Parathyroid adenoma (tissue), 2 donors: ENCODE measurements at regions not wholly inside any gene's neighbourhood (a gene's known extent, or its start where the extent isn't known, plus 50 kb on each side); places are given as distances from the start of the nearest gene placed in this dataset.

Experiments used
- H2AFZ ChIP-seq: fragments of 300-600 bp; sonication (generic); one replicate; pipeline ENCODE4 v1.7.0; 2017; ENCODE audit warnings: antibody characterized with exemption, mild to moderate bottlenecking
- H3K27ac ChIP-seq: fragments of 300-600 bp; sonication (generic); one replicate; pipeline ENCODE4 v1.7.0; 2017
- H3K27me3 ChIP-seq: fragments of 300-600 bp; sonication (generic); one replicate; pipeline ENCODE4 v1.7.0; 2017; ENCODE audit warnings: low read length; ENCODE audit not compliant: control insufficient read depth, insufficient read depth
- H3K36me3 ChIP-seq: fragments of 300-600 bp; sonication (generic); one replicate; pipeline ENCODE4 v1.7.0; 2017; ENCODE audit warnings: low read length; ENCODE audit not compliant: control insufficient read depth, insufficient read depth
- H3K4me1 ChIP-seq: fragments of 300-600 bp; sonication (generic); one replicate; pipeline ENCODE4 v1.7.0; 2017; ENCODE audit warnings: control low read depth
- H3K4me2 ChIP-seq: fragments of 300-600 bp; sonication (generic); one replicate; pipeline ENCODE4 v1.7.0; 2017; ENCODE audit warnings: low read length
- H3K4me3 ChIP-seq: fragments of 300-600 bp; sonication (generic); one replicate; pipeline ENCODE4 v1.7.0; 2017; ENCODE audit warnings: low read depth, low read length
- H3K79me2 ChIP-seq: fragments of 300-600 bp; sonication (generic); one replicate; pipeline ENCODE4 v1.7.0; 2017; ENCODE audit warnings: control low read depth
- H3K9ac ChIP-seq: fragments of 300-600 bp; sonication (generic); one replicate; pipeline ENCODE4 v1.7.0; 2017; ENCODE audit warnings: mild to moderate bottlenecking
- H3K9me3 ChIP-seq: fragments of 300-600 bp; sonication (generic); one replicate; pipeline ENCODE4 v1.7.0; 2017; ENCODE audit warnings: low read length; ENCODE audit not compliant: control insufficient read depth
- TF ChIP-seq, protein P1 (sequence below): fragments of 300-600 bp; sonication (generic); IDR thresholded peaks from one replicate; pipeline ENCODE4 v1.7.0; 2017; ENCODE audit warnings: antibody characterized with exemption, mild to moderate bottlenecking
- donor health status: primary hyperparathyroidism.

- H3K27me3 ChIP-seq: no peaks in the 10 kb centered on the region
- no peaks in the 10 kb centered on the region for H3K9me3 ChIP-seq
- no peaks in the 10 kb centered on the region for H3K36me3 ChIP-seq
- H3K79me2 ChIP-seq: no peaks in the 10 kb centered on the region
- no peaks in the 10 kb centered on the region for H3K4me1 ChIP-seq
- no peak overlapping the region for H3K4me3 ChIP-seq
- no peak overlapping the region for H3K27ac ChIP-seq
- no peak overlapping the region for H2AFZ ChIP-seq
- TF ChIP-seq, protein P1, sequence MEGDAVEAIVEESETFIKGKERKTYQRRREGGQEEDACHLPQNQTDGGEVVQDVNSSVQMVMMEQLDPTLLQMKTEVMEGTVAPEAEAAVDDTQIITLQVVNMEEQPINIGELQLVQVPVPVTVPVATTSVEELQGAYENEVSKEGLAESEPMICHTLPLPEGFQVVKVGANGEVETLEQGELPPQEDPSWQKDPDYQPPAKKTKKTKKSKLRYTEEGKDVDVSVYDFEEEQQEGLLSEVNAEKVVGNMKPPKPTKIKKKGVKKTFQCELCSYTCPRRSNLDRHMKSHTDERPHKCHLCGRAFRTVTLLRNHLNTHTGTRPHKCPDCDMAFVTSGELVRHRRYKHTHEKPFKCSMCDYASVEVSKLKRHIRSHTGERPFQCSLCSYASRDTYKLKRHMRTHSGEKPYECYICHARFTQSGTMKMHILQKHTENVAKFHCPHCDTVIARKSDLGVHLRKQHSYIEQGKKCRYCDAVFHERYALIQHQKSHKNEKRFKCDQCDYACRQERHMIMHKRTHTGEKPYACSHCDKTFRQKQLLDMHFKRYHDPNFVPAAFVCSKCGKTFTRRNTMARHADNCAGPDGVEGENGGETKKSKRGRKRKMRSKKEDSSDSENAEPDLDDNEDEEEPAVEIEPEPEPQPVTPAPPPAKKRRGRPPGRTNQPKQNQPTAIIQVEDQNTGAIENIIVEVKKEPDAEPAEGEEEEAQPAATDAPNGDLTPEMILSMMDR: no peak
- no peak overlapping the region for H3K9ac ChIP-seq
- H3K4me2 ChIP-seq: no peak overlapping the region
These were observed 90.9 kb upstream of the TP53I11 start for GRCh38 chr11:45041596-45041995.

DNA sequence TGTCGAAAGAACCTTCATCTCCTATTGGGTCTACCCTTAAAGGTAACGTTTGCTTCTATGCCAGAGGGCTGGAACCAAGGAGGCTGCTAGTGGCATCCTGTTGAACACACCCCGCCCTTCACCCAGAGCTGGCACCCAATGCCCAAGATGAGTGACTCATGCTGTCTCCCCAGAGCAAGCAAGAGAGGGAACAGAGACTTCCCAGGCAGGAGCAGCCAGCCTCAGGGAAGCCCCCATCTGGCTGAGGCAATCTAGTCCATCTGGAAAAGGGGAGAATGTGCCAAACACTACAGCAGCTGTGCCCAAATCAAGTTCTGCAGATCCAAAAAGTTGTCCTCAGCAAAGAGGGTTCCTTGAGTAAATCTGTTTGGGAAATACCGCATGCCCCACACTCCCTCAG, 91.9 kb upstream of the TP53I11 start:
- no peak overlapping the region for H3K4me3 ChIP-seq
- H3K27me3 ChIP-seq: no peaks in the 10 kb centered on the region
- H3K9ac ChIP-seq: no peak overlapping the region
- no peaks in the 10 kb centered on the region for H3K9me3 ChIP-seq
- H3K79me2 ChIP-seq: no peaks in the 10 kb centered on the region
- H3K27ac ChIP-seq: no peak overlapping the region
- H3K36me3 ChIP-seq: no peaks in the 10 kb centered on the region
- TF ChIP-seq, protein P1: no peak
- no peak overlapping the region for H3K4me2 ChIP-seq
- no peak overlapping the region for H2AFZ ChIP-seq
- no peaks in the 10 kb centered on the region for H3K4me1 ChIP-seq

- no peak overlapping the region for H3K27ac ChIP-seq
- H3K4me2 ChIP-seq: no peak overlapping the region
- no peaks in the 10 kb centered on the region for H3K36me3 ChIP-seq
- H2AFZ ChIP-seq: no peak overlapping the region
- no peaks in the 10 kb centered on the region for H3K4me1 ChIP-seq
- no peaks in the 10 kb centered on the region for H3K79me2 ChIP-seq
- TF ChIP-seq, protein P1: no peak
- H3K9ac ChIP-seq: no peak overlapping the region
- H3K27me3 ChIP-seq: no peaks in the 10 kb centered on the region
- H3K4me3 ChIP-seq: no peak overlapping the region
- H3K9me3 ChIP-seq: no peaks in the 10 kb centered on the region
These were observed 93.2 kb upstream of the TP53I11 start for GRCh38 chr11:45043755-45044475.

GRCh38 chr11:45045683-45046471, 95.2 kb upstream of the TP53I11 start:
- H3K4me1 ChIP-seq: no peaks in the 10 kb centered on the region
- H3K27ac ChIP-seq: peak overlapping the region; percentile 39
- no peak overlapping the region for H3K4me3 ChIP-seq
- no peaks in the 10 kb centered on the region for H3K36me3 ChIP-seq
- no peaks in the 10 kb centered on the region for H3K27me3 ChIP-seq
- H3K4me2 ChIP-seq: no peak overlapping the region
- no peak overlapping the region for H3K9ac ChIP-seq
- no peaks in the 10 kb centered on the region for H3K9me3 ChIP-seq
- TF ChIP-seq, protein P1: no peak
- no peak overlapping the region for H2AFZ ChIP-seq
- no peaks in the 10 kb centered on the region for H3K79me2 ChIP-seq
